Gastrocnemius medialis (tissue), 4 donors: ENCODE measurements at regions not wholly inside any gene's neighbourhood (a gene's known extent, or its start where the extent isn't known, plus 50 kb on each side); places are given as distances from the start of the nearest gene placed in this dataset.

Experiments
- ATAC-seq, 2 donors: fragments of 150-250 bp; one replicate each; pipeline ENCODE4 v1.9.1; 2016
- DNase-seq, 2 donors: peaks; one replicate each; pipeline ENCODE4 v3.0.0-alpha.2; 2019
- H3K27ac ChIP-seq, 4 donors: fragments of 200-600 bp; sonication (generic); 1 replicate in 1 of 4; 2 replicates in 3 of 4; pipeline ENCODE4 v1.5.1; 2016 to 2018; ENCODE audit warnings: mild to moderate bottlenecking in 2 of 4, moderate library complexity in 1 of 4
- H3K27me3 ChIP-seq, 3 donors: fragments of 200-600 bp; sonication (generic) in 2 of 3; 1 replicate in 1 of 3; 2 replicates in 2 of 3; pipeline versions ENCODE4 v1.5.1 to v1.6.0; 2016 to 2019; ENCODE audit warnings: mild to moderate bottlenecking in 1 of 3, moderate library complexity in 1 of 3
- H3K36me3 ChIP-seq, 2 donors: fragments of 200-600 bp; sonication (generic) in 1 of 2; one replicate each; pipeline ENCODE4 v1.5.1; 2017 to 2018
- H3K4me1 ChIP-seq, 2 donors: fragments of 200-600 bp; sonication (generic) in 1 of 2; one replicate each; pipeline ENCODE4 v1.5.1; 2016 to 2017; ENCODE audit warnings: mild to moderate bottlenecking in 2 of 2
- H3K4me3 ChIP-seq, 4 donors: fragments of 200-600 bp; sonication (generic) in 3 of 4; 1 replicate in 1 of 4; 2 replicates in 3 of 4; pipeline ENCODE4 v1.5.1; 2016 to 2019; ENCODE audit warnings: mild to moderate bottlenecking in 2 of 4
- H3K9me3 ChIP-seq, 3 donors: fragments of 200-600 bp; sonication (generic) in 2 of 3; 1 replicate in 1 of 3; 2 replicates in 2 of 3; pipeline ENCODE4 v1.5.1; 2016 to 2019
- POLR2A ChIP-seq, 2 donors: fragments of 450-650 bp; IDR thresholded peaks; one replicate each; pipeline ENCODE4 v1.6.1; 2017; ENCODE audit warnings: antibody characterized with exemption in 2 of 2, mild to moderate bottlenecking in 2 of 2, moderate library complexity in 2 of 2
- in situ Hi-C, 4 donors: fragments of 200-750 bp; cut with MboI; loops; one replicate each; pipeline versions ENCODE4 v1.15.0 to v1.8.0; 2017; ENCODE audit warnings: low sequenced_read_pairs in 4 of 4
- intact Hi-C: fragments of 100-400 bp; cut with DNase I; formaldehyde crosslinking; loops from one replicate; pipeline ENCODE4 v1.15.1; 2023; ENCODE audit warnings: low total_unique reads
- TF ChIP-seq, protein P1 (sequence below), 5 experiments: fragments of 450-650 bp in 3 of 5; fragments of 200-600 bp in 2 of 5; sonication (generic) in 2 of 5; IDR thresholded peaks in 4 of 5; conservative IDR thresholded peaks in 1 of 5; 1 replicate in 4 of 5; 2 replicates in 1 of 5; pipeline ENCODE4 v1.5.1; 2016 to 2019; ENCODE audit warnings: antibody characterized with exemption in 5 of 5, mild to moderate bottlenecking in 3 of 5, moderate library complexity in 3 of 5

- Histone ChIP-seq H3K4me3 (no peak overlapping the region), H3K4me1 (no peaks in the 10 kb centered on the region), H3K9me3 (no peaks in the 10 kb centered on the region), H3K36me3 (no peaks in the 10 kb centered on the region), H3K27me3 (no peaks in the 10 kb centered on the region), H3K27ac (no peak overlapping the region)
- TF ChIP-seq, protein P1, sequence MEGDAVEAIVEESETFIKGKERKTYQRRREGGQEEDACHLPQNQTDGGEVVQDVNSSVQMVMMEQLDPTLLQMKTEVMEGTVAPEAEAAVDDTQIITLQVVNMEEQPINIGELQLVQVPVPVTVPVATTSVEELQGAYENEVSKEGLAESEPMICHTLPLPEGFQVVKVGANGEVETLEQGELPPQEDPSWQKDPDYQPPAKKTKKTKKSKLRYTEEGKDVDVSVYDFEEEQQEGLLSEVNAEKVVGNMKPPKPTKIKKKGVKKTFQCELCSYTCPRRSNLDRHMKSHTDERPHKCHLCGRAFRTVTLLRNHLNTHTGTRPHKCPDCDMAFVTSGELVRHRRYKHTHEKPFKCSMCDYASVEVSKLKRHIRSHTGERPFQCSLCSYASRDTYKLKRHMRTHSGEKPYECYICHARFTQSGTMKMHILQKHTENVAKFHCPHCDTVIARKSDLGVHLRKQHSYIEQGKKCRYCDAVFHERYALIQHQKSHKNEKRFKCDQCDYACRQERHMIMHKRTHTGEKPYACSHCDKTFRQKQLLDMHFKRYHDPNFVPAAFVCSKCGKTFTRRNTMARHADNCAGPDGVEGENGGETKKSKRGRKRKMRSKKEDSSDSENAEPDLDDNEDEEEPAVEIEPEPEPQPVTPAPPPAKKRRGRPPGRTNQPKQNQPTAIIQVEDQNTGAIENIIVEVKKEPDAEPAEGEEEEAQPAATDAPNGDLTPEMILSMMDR (IDR thresholded peaks at IDR 0.05 in 4 of 5, conservative IDR thresholded peaks at IDR 0.05 in 1 of 5), result no peak
- TF ChIP-seq POLR2A (IDR thresholded peaks at IDR 0.05), result no peak
- ATAC-seq (no peak), DNase-seq (no peak)
- in situ Hi-C loops (no loop called here), intact Hi-C loops (no loop called here)
Observed at GRCh38 chr3:80994767-80995166, 766.7 kb downstream of the GBE1 start.

DNA sequence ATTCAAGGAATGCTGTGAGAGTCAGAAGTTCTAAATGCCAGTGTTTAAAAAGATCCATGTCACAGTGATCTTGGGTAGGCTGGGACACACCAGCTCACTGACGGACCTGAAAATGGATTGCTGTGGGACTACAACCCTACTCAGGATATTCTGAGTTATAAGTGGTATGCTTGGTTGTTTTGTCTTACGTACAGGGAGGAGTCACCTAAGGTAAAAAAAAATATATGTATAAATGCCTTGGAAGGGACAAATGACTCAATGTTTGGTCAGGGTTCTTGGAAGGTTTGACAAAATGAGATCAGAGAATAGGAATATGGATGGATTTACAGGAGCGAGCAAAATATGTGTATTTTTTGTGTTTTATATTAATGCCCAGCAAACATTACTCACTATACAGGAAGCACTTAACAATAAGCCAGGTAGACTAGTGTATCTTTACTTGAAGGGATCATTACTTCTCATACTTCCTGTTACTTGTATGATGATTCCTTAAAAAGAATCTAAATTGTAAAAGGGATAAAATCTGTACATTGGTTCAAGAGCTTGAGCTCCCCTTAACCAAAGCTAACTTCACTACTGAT, 767.3 kb downstream of the GBE1 start:
- in situ Hi-C loops (no loop called here), intact Hi-C loops (no loop called here)
- Histone ChIP-seq H3K4me3 (no peak overlapping the region), H3K4me1 (no peaks in the 10 kb centered on the region), H3K36me3 (no peaks in the 10 kb centered on the region), H3K9me3 (no peaks in the 10 kb centered on the region), H3K27ac (no peak overlapping the region), H3K27me3 (no peaks in the 10 kb centered on the region)
- DNase-seq (no peak), ATAC-seq (no peak)
- TF ChIP-seq, protein P1 (IDR thresholded peaks at IDR 0.05 in 4 of 5, conservative IDR thresholded peaks at IDR 0.05 in 1 of 5), result no peak
- no peak for TF ChIP-seq POLR2A (IDR thresholded peaks at IDR 0.05)

GRCh38 chr3:80993241-80993945, 768.1 kb downstream of the GBE1 start:
- Histone ChIP-seq H3K27ac (no peak overlapping the region), H3K4me1 (no peaks in the 10 kb centered on the region), H3K36me3 (no peaks in the 10 kb centered on the region), H3K27me3 (no peaks in the 10 kb centered on the region), H3K9me3 (no peaks in the 10 kb centered on the region), H3K4me3 (no peak overlapping the region)
- in situ Hi-C loops, result no loop called here
- DNase-seq (no peak), ATAC-seq (no peak)
- TF ChIP-seq, protein P1 (IDR thresholded peaks at IDR 0.05 in 4 of 5, conservative IDR thresholded peaks at IDR 0.05 in 1 of 5), result no peak
- no peak for TF ChIP-seq POLR2A (IDR thresholded peaks at IDR 0.05)
- intact Hi-C loops, result no loop called here

DNA sequence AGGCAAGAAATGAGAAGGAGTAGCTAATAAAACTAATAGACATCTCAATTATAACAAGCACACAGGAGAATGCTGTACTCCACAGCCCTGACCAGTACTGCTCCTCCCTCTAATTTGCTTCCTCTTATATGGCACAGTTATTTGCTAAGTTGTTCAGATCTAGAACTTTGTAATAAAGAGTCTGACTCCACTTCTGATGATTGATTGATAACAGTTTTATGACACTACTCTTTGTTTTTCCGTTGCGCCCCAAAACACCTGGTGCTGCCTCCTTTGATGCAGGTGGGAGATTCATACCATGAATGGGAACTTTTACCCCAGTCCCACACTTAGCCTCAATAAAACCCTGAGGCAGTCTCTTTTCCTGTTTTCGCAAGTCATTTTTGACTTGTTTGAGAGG, 777.7 kb downstream of the GBE1 start:
- in situ Hi-C loops, result no loop called here
- DNase-seq, result no peak
- intact Hi-C loops, result no loop called here
- Histone ChIP-seq H3K36me3 (no peaks in the 10 kb centered on the region), H3K9me3 (no peaks in the 10 kb centered on the region), H3K27ac (no peak overlapping the region), H3K4me1 (no peaks in the 10 kb centered on the region), H3K4me3 (no peak overlapping the region), H3K27me3 (no peaks in the 10 kb centered on the region)
- TF ChIP-seq POLR2A (IDR thresholded peaks at IDR 0.05), result no peak
- TF ChIP-seq, protein P1 (IDR thresholded peaks at IDR 0.05 in 4 of 5, conservative IDR thresholded peaks at IDR 0.05 in 1 of 5), result no peak
- no peak for ATAC-seq
